ENCODE measurements at regions not wholly inside any gene's neighbourhood (a gene's known extent, or its start where the extent isn't known, plus 50 kb on each side); places are given as distances from the start of the nearest gene placed in this dataset.

DNA sequence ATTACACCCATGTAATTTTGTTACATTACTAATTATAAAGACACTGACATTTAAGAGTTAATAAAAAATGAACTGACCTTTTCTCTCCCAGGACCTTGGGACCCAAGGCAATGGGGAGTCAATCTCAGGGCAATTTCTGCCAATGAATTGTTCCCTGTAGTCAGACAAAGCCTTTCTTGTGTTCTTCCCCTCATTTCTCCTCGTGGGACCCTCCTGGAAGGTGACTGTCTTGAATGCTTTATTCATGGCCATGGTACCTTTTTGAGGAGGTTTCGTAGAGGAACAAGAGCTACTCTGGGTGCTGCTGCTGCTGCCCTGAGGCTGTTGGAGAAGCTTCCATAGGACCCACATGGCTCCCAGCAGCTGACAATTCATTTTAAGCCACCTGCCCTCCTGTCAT, 190.3 kb downstream of the SNX18 start:
- TF ChIP-seq, protein P1, sequence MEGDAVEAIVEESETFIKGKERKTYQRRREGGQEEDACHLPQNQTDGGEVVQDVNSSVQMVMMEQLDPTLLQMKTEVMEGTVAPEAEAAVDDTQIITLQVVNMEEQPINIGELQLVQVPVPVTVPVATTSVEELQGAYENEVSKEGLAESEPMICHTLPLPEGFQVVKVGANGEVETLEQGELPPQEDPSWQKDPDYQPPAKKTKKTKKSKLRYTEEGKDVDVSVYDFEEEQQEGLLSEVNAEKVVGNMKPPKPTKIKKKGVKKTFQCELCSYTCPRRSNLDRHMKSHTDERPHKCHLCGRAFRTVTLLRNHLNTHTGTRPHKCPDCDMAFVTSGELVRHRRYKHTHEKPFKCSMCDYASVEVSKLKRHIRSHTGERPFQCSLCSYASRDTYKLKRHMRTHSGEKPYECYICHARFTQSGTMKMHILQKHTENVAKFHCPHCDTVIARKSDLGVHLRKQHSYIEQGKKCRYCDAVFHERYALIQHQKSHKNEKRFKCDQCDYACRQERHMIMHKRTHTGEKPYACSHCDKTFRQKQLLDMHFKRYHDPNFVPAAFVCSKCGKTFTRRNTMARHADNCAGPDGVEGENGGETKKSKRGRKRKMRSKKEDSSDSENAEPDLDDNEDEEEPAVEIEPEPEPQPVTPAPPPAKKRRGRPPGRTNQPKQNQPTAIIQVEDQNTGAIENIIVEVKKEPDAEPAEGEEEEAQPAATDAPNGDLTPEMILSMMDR (IDR thresholded peaks at IDR 0.05; ENCODE audit: insufficient read depth, low read depth, low read length): no peak
- H3K4me3 ChIP-seq (ENCODE audit: low read depth, low read length): no peak overlapping the region

DNA sequence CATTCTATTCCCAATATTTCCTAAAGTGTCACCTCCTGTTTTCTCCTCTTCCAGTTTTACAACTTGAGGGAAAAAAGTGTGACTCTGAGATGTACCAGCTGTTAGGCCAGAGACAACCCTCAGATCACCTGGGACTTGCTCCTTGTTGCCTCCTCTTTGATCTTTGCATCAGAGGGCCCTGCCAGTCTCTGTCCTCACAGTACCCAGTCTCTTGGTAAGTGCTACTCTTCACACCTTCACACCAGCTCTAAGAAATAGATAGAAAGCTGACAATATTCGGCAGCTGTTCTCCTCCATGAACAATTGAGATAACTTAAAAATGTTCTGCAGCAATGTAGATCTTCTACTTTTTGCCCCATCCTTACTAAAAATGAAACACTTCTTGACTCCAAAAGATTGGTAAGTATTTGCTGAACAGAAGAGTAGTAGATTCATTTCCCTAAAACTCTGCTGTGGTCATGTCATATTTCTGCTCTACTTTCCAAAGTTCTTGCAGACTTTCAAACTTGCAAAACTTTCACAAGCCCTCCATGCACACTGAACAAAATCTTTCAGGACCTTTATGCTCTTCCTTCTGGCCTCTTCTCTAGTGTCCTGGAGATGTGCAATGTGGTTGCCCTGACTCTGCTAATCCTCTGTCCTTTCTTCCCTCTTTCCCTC, 188.6 kb downstream of the SNX18 start:
- no peak overlapping the region for H3K4me3 ChIP-seq (ENCODE audit: low read depth, low read length)
- no peak for DNase-seq (ENCODE audit: low read depth)
- TF ChIP-seq, protein P1 (IDR thresholded peaks at IDR 0.05; ENCODE audit: insufficient read depth, low read depth, low read length): no peak

More for the DNA sequence above, 190.3 kb downstream of the SNX18 start:
- no peak for DNase-seq (ENCODE audit: low read depth)

DNA sequence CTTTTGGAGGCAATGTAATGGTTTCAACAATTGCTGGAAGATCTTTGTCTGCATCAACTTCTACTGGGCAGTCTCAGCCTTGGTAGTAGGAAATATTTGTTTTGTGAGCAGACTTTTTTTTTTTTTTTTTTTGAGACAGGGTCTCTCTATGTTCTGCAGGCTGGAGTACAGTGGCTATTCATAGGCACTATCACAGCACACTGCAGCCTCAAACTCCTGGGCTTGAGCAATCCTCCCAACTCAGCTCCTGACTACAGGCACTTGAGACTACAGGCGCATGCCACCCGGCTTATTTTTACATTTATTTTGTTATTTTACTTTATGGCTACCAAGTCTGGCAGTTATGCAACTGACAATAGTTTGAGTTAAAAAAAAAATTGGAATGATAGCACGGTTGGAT, 187.3 kb downstream of the SNX18 start:
- no peak overlapping the region for H3K4me3 ChIP-seq (ENCODE audit: low read depth, low read length)

DNA sequence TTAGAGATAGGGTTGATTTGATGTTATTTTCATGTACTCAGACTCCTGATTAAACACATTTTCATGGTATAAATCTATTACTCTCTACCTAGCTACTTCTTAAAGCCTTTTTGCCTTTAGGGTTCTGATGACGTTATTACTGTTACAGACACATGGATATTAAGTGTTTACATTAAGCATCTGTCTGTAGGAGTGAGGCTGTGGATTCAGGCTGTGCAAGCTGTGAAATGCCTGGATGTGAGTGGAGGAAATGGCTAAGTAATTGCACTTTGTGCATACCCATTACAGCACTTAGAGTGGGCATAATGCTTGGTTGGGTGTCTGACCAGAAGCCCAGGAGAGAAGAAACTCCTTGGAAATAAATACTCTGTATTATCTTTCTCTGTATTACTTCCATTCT, 186.8 kb downstream of the SNX18 start:
- TF ChIP-seq, protein P1 (IDR thresholded peaks at IDR 0.05; ENCODE audit: insufficient read depth, low read depth, low read length): no peak
- peak; percentile 76 for DNase-seq (ENCODE audit: low read depth)
- no peak overlapping the region for H3K4me3 ChIP-seq (ENCODE audit: low read depth, low read length)

More for the DNA sequence above, 187.3 kb downstream of the SNX18 start:
- DNase-seq (ENCODE audit: low read depth): peak; percentile 21
- TF ChIP-seq, protein P1 (IDR thresholded peaks at IDR 0.05; ENCODE audit: insufficient read depth, low read depth, low read length): no peak

DNA sequence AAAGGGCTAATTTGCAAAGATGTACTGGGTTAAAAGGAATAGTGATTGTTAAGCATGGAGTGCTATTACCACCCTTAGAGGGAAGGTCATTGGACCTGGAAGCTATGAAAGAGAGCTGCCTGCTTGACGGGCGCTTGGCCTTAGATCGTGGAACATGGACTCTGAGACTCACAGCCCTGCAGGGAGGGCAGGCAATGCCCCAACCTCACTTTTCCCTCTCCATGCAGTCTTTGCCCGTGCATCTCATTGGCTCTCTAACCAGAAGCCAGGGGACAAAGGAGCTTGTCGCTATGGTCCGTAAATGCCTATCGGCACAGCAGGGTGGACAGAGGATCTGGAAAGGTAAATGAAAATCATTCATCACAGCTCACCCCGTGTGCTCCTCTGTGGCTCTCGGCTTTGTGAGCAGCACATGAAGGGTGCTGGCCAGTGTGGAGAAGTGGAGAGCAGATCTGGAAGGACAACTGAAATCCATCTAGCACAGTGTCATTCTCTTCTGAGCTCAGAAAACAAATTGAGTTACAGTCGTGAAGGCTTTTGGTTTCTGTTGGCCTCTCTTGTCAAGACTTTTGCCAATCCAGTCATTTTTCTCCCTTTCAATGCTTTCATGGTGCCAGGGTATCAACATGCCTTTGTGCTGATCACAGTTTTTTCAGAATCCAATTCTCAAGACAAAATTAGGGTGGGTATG, 186.2 kb downstream of the SNX18 start:
- TF ChIP-seq, protein P1 (IDR thresholded peaks at IDR 0.05; ENCODE audit: insufficient read depth, low read depth, low read length): no peak
- H3K4me3 ChIP-seq (ENCODE audit: low read depth, low read length): no peak overlapping the region
- DNase-seq (ENCODE audit: low read depth): no peak

DNA sequence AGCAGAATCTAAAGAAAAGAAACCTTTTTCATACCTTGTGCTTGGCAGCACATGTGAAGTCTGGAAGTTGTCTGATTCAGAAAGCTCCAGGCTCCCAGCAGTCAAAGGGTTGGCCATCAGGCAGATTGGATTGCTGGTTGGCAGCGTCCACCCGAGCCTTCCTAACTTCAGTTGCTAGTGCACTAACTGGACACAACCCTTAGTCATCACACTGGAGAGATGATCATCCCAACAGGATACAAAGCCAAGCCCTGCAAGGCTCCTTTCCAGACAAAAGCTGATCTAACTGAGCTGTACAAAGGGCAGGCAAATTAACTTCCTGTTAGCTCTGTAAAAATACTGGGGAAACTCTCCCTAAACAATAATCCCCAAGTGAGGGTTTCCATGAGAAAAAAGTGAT, 185.6 kb downstream of the SNX18 start:
- peak; percentile 36 for DNase-seq (ENCODE audit: low read depth)
- no peak overlapping the region for H3K4me3 ChIP-seq (ENCODE audit: low read depth, low read length)
- TF ChIP-seq, protein P1 (IDR thresholded peaks at IDR 0.05; ENCODE audit: insufficient read depth, low read depth, low read length): no peak
